SU-DHL-6 (cell line): ENCODE measurements at regions not wholly inside any gene's neighbourhood (a gene's known extent, or its start where the extent isn't known, plus 50 kb on each side); places are given as distances from the start of the nearest gene placed in this dataset.

Experiments
- H2AFZ ChIP-seq: fragments of 200-600 bp; sonication (generic); 2 replicates; pipeline ENCODE4 v1.6.1; 2014; ENCODE audit warnings: low read depth, mild to moderate bottlenecking, moderate library complexity, mixed read lengths, antibody characterized with exemption, low read length; ENCODE audit not compliant: severe bottlenecking
- H3F3A ChIP-seq: fragments of 200-600 bp; shearing (Covaris generic); 2 replicates; pipeline ENCODE4 v1.6.0; 2016; ENCODE audit warnings: antibody characterized with exemption, mild to moderate bottlenecking; ENCODE audit not compliant: insufficient read depth
- H3K27ac ChIP-seq: fragments of 200-600 bp; sonication (generic); 2 replicates; pipeline ENCODE4 v1.5.1; 2016; ENCODE audit warnings: low read depth, mild to moderate bottlenecking, low read length, moderate library complexity, mixed read lengths
- H3K27me3 ChIP-seq: fragments of 200-600 bp; sonication (generic), shearing (Covaris generic); 2 replicates; pipeline ENCODE4 v1.6.0; 2014; ENCODE audit warnings: mild to moderate bottlenecking, low read length
- H3K36me3 ChIP-seq: fragments of 200-600 bp; sonication (generic); 2 replicates; pipeline ENCODE4 v1.6.1; 2014; ENCODE audit warnings: mild to moderate bottlenecking, low read length, mixed read lengths
- H3K4me2 ChIP-seq: fragments of 300-600, 200-600 bp; shearing (Covaris generic), sonication (generic); 2 replicates; pipeline ENCODE4 v1.6.0; 2014; ENCODE audit warnings: low read length, low read depth, mild to moderate bottlenecking; ENCODE audit not compliant: poor library complexity, severe bottlenecking
- H3K4me3 ChIP-seq: fragments of 200-600 bp; sonication (generic); 2 replicates; pipeline ENCODE4 v1.5.1; 2014; ENCODE audit warnings: antibody characterized with exemption, low read length, mild to moderate bottlenecking, mixed read lengths; ENCODE audit not compliant: insufficient read depth, poor library complexity, severe bottlenecking
- H3K79me2 ChIP-seq: fragments of 200-600 bp; sonication (generic); 2 replicates; pipeline ENCODE4 v1.6.1; 2014; ENCODE audit warnings: mild to moderate bottlenecking, low read length, moderate library complexity; ENCODE audit not compliant: insufficient read depth
- H3K9ac ChIP-seq: fragments of 200-600 bp; sonication (generic); 2 replicates; pipeline ENCODE4 v1.7.0; 2014; ENCODE audit warnings: mild to moderate bottlenecking, low read length
- H3K9me2 ChIP-seq: fragments of 200-600 bp; sonication (generic); replicated peaks from 2 replicates; pipeline ENCODE4 v1.6.1; 2014; ENCODE audit warnings: low read length; ENCODE audit not compliant: insufficient read depth
- H3K9me3 ChIP-seq: fragments of 200-600 bp; sonication (generic); 2 replicates; pipeline ENCODE4 v1.6.1; 2014; ENCODE audit warnings: low read length, mixed read lengths; ENCODE audit not compliant: insufficient read depth
- H4K20me1 ChIP-seq: fragments of 200-600 bp; sonication (generic); 2 replicates; pipeline ENCODE4 v1.6.1; 2014; ENCODE audit warnings: low read depth, mild to moderate bottlenecking, antibody characterized with exemption, low read length, moderate library complexity, mixed read lengths
- CTCF ChIP-seq: fragments of 200-600 bp; sonication (generic); IDR thresholded peaks from one replicate; pipeline ENCODE4 v1.5.1; 2017; ENCODE audit warnings: antibody characterized with exemption, mild to moderate bottlenecking, low read length, moderate library complexity; ENCODE audit not compliant: insufficient read depth, poor library complexity, severe bottlenecking
- EZH2phosphoT487 ChIP-seq: fragments of 200-600 bp; sonication (generic), shearing (Covaris generic); conservative IDR thresholded peaks from 2 replicates; pipeline ENCODE4 v1.6.1; 2018; ENCODE audit warnings: mild to moderate bottlenecking, antibody characterized with exemption, low read length, moderate library complexity, mixed read lengths

- no peaks in the 10 kb centered on the region for H3K9me2 ChIP-seq
- H4K20me1 ChIP-seq: no peaks in the 10 kb centered on the region
These were observed 167.7 kb upstream of the NPVF start for GRCh38 chr7:25395976-25396375.

DNA sequence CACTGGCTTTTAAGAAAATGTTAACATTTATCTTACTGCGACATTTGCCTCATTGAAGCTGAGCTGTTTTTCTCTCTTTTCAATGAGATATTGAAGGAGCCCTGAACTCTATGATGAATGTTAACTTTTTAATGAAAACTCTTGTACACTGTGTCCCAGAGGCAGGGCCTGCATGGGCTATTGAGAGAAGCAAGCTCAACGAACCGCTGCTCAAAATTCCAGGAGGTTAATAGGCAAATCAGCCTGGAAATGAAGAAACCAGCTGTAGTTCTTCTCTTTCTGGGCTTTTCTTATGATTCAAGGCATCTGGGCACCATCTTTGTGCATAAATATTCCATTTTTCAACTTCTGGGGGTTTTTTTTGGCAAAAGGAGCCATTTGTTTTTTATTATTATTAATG is 168.4 kb upstream of the NPVF start:
- H3K36me3 ChIP-seq: no peaks in the 10 kb centered on the region
- TF ChIP-seq EZH2phosphoT487 (no peak), CTCF (no peak)
- no peak overlapping the region for H3K27ac ChIP-seq
- no peaks in the 10 kb centered on the region; the same call in 1 of the 2 replicates for H3K27me3 ChIP-seq
- H2AFZ ChIP-seq: no peak overlapping the region
- H3F3A ChIP-seq: no peaks in the 10 kb centered on the region
- no peaks in the 10 kb centered on the region for H4K20me1 ChIP-seq
- H3K4me2 ChIP-seq: no peak overlapping the region
- H3K9ac ChIP-seq: no peak overlapping the region
- no peak overlapping the region for H3K4me3 ChIP-seq
- no peaks in the 10 kb centered on the region for H3K9me3 ChIP-seq
- H3K79me2 ChIP-seq: no peaks in the 10 kb centered on the region
- H3K9me2 ChIP-seq: no peaks in the 10 kb centered on the region

More at GRCh38 chr7:25395976-25396375, 167.7 kb upstream of the NPVF start:
- no peak overlapping the region for H3K4me3 ChIP-seq
- no peaks in the 10 kb centered on the region for H3K79me2 ChIP-seq
- H3K9ac ChIP-seq: no peak overlapping the region
- no peaks in the 10 kb centered on the region for H3K36me3 ChIP-seq
- no peak overlapping the region for H3K4me2 ChIP-seq
- H3K27me3 ChIP-seq: no peaks in the 10 kb centered on the region; the same call in 1 of the 2 replicates
- no peak for TF ChIP-seq CTCF
- no peak for TF ChIP-seq EZH2phosphoT487
- H3K27ac ChIP-seq: no peak overlapping the region
- no peaks in the 10 kb centered on the region for H3F3A ChIP-seq
- no peak overlapping the region for H2AFZ ChIP-seq
- no peaks in the 10 kb centered on the region for H3K9me3 ChIP-seq

DNA sequence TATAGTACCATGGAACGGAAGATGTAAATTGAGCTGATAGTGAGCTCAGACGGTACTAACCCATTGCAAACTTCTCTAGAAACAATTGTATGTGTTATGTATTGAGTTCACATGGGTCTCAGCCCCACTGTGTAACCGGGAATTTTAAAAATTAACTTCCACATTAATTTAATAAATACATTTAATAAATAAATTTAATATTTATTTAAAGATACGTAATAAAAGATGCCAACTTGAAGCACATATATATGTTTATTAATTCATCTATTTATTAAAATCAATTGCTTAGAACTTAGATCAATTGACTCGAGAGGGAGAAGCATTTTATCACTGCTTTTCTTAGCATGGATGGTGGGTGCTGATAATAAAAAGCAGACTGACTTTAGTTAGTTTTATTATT is 170.1 kb upstream of the NPVF start:
- no peaks in the 10 kb centered on the region for H4K20me1 ChIP-seq
- H3K4me2 ChIP-seq: no peak overlapping the region
- H3F3A ChIP-seq: no peaks in the 10 kb centered on the region
- no peak for TF ChIP-seq CTCF
- no peak for TF ChIP-seq EZH2phosphoT487
- no peaks in the 10 kb centered on the region for H3K9me2 ChIP-seq
- no peaks in the 10 kb centered on the region for H3K79me2 ChIP-seq
- no peak overlapping the region for H3K9ac ChIP-seq
- no peak overlapping the region for H3K27ac ChIP-seq
- no peak overlapping the region for H2AFZ ChIP-seq
- no peaks in the 10 kb centered on the region for H3K36me3 ChIP-seq
- no peak overlapping the region for H3K4me3 ChIP-seq
- no peaks in the 10 kb centered on the region for H3K9me3 ChIP-seq
- H3K27me3 ChIP-seq: no peaks in the 10 kb centered on the region
